HL-60 (cell line): ENCODE measurements at regions not wholly inside any gene's neighbourhood (a gene's known extent, or its start where the extent isn't known, plus 50 kb on each side); places are given as distances from the start of the nearest gene placed in this dataset.

Experiments
- CTCF ChIP-seq: IDR thresholded peaks from one replicate; pipeline ENCODE4 v1.5.1; 2011; ENCODE audit warnings: low read length, control low read depth, inconsistent platforms; ENCODE audit not compliant: insufficient read depth
- GABPA ChIP-seq: IDR thresholded peaks from 2 replicates; pipeline ENCODE4 v1.6.1; 2012; ENCODE audit warnings: low read depth
- POLR2AphosphoS5 ChIP-seq: IDR thresholded peaks from 2 replicates; pipeline ENCODE4 v1.6.1; 2012; ENCODE audit warnings: low read depth
- REST ChIP-seq: IDR thresholded peaks from 2 replicates; pipeline ENCODE4 v1.6.1; 2012; ENCODE audit warnings: low read depth; ENCODE audit not compliant: insufficient replicate concordance

- no peak for TF ChIP-seq POLR2AphosphoS5
- TF ChIP-seq CTCF = no peak
- TF ChIP-seq REST = no peak
- no peak for TF ChIP-seq GABPA
Observed at GRCh38 chr2:176445956-176446355, 176.7 kb downstream of the MTX2 start.
